ENCODE measurements at regions not wholly inside any gene's neighbourhood (a gene's known extent, or its start where the extent isn't known, plus 50 kb on each side); places are given as distances from the start of the nearest gene placed in this dataset.
"Not testable (repeated sequence)": the region's sequence is repeated elsewhere in the genome, so short reads cannot be mapped to it uniquely, and the experiment has no call there.

GRCh38 chr5:99339758-99340157 is 411.0 kb upstream of the CHD1 start:
- CTCF ChIA-PET; H3K27ac ChIP-seq (ENCODE audit: low read depth, low read length); H3K4me3 ChIP-seq (replicated peaks in 1 of 2; ENCODE audit: low read depth in 1 of 2, low read length in 2 of 2); H3K36me3 ChIP-seq (ENCODE audit: control insufficient read depth in 1 of 2, insufficient read depth in 2 of 2, low read length in 2 of 2); H3K4me1 ChIP-seq (ENCODE audit: control insufficient read depth in 1 of 2, insufficient read depth in 2 of 2, low read length in 2 of 2); H3K9me2 ChIP-seq (ENCODE audit: insufficient read depth); H3K9me3 ChIP-seq (ENCODE audit: control insufficient read depth in 1 of 2, insufficient read depth in 1 of 2, low read depth in 1 of 2, low read length in 2 of 2); H3K27me3 ChIP-seq (ENCODE audit: insufficient read depth, low read length); RAD21 ChIA-PET (ENCODE audit: low non-redundant PET in 1 of 2, low total read pairs in 2 of 2, uncharacterized antibody in 2 of 2, unreplicated experiment in 2 of 2); H2AFZ ChIP-seq (ENCODE audit: low read depth, low read length, poor library complexity, severe bottlenecking); intact Hi-C loops (cut with micrococcal nuclease); BruUV-seq (replicated peaks); H3K4me2 ChIP-seq (ENCODE audit: low read length); H3K9ac ChIP-seq (ENCODE audit: low read length); H3K79me2 ChIP-seq (ENCODE audit: insufficient read depth, low read length); H4K20me1 ChIP-seq (ENCODE audit: insufficient read depth); POLR2A ChIA-PET; ATAC-seq; DNase-seq (ENCODE audit: low read depth, low spot score): not testable (repeated sequence)

- CTCF ChIA-PET, result no interaction called here
- intact Hi-C loops (cut with micrococcal nuclease), result no loop called here
- no TSS peak for BruUV-seq (replicated peaks)
- Histone ChIP-seq H3K36me3 (ENCODE audit: control insufficient read depth in 1 of 2, insufficient read depth in 2 of 2, low read length in 2 of 2) (no peaks in the 10 kb centered on the region), H3K4me3 (replicated peaks in 1 of 2; ENCODE audit: low read depth in 1 of 2, low read length in 2 of 2) (no peak overlapping the region), H3K79me2 (ENCODE audit: insufficient read depth, low read length) (no peaks in the 10 kb centered on the region), H3K9me2 (ENCODE audit: insufficient read depth) (no peaks in the 10 kb centered on the region), H3K9me3 (ENCODE audit: control insufficient read depth in 1 of 2, insufficient read depth in 1 of 2, low read depth in 1 of 2, low read length in 2 of 2) (no peaks in the 10 kb centered on the region), H3K4me2 (ENCODE audit: low read length) (no peak overlapping the region), H2AFZ (ENCODE audit: low read depth, low read length, poor library complexity, severe bottlenecking) (no peak overlapping the region), H3K27me3 (ENCODE audit: insufficient read depth, low read length) (no peaks in the 10 kb centered on the region), H3K27ac (ENCODE audit: low read depth, low read length) (no peak overlapping the region), H3K4me1 (ENCODE audit: control insufficient read depth in 1 of 2, insufficient read depth in 2 of 2, low read length in 2 of 2) (no peaks in the 10 kb centered on the region), H4K20me1 (ENCODE audit: insufficient read depth) (no peaks in the 10 kb centered on the region), H3K9ac (ENCODE audit: low read length) (no peak overlapping the region)
- RAD21 ChIA-PET (ENCODE audit: low non-redundant PET in 1 of 2, low total read pairs in 2 of 2, uncharacterized antibody in 2 of 2, unreplicated experiment in 2 of 2), result no interaction called here
- POLR2A ChIA-PET, result no interaction called here
- DNase-seq (ENCODE audit: low read depth, low spot score), result no peak
- no peak for ATAC-seq
- TF ChIP-seq RAD21 (IDR thresholded peaks at IDR 0.05; ENCODE audit: low read depth) (no peak), CBX3 (IDR thresholded peaks at IDR 0.05; ENCODE audit: low read depth) (no peak), MAX (IDR thresholded peaks at IDR 0.05) (no peak), SRF (IDR thresholded peaks at IDR 0.05; ENCODE audit: low read depth) (no peak), EZH2 (IDR thresholded peaks at IDR 0.05) (no peak), ZNF274 (IDR thresholded peaks at IDR 0.05; ENCODE audit: low read depth, low read length) (no peak), TCF7L2 (IDR thresholded peaks at IDR 0.05; ENCODE audit: borderline replicate concordance, extremely low read depth, insufficient read depth, insufficient read length) (no peak), SIN3A (IDR thresholded peaks at IDR 0.05; ENCODE audit: low read depth) (no peak), FOSL1 (IDR thresholded peaks at IDR 0.05; ENCODE audit: low read depth) (no peak), SP1 (IDR thresholded peaks at IDR 0.05; ENCODE audit: low read depth) (no peak)
- TF ChIP-seq, protein P1, sequence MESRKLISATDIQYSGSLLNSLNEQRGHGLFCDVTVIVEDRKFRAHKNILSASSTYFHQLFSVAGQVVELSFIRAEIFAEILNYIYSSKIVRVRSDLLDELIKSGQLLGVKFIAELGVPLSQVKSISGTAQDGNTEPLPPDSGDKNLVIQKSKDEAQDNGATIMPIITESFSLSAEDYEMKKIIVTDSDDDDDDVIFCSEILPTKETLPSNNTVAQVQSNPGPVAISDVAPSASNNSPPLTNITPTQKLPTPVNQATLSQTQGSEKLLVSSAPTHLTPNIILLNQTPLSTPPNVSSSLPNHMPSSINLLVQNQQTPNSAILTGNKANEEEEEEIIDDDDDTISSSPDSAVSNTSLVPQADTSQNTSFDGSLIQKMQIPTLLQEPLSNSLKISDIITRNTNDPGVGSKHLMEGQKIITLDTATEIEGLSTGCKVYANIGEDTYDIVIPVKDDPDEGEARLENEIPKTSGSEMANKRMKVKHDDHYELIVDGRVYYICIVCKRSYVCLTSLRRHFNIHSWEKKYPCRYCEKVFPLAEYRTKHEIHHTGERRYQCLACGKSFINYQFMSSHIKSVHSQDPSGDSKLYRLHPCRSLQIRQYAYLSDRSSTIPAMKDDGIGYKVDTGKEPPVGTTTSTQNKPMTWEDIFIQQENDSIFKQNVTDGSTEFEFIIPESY (IDR thresholded peaks at IDR 0.05; ENCODE audit: extremely low read depth, insufficient replicate concordance, low read length), result no peak
- TF ChIP-seq, protein P2, sequence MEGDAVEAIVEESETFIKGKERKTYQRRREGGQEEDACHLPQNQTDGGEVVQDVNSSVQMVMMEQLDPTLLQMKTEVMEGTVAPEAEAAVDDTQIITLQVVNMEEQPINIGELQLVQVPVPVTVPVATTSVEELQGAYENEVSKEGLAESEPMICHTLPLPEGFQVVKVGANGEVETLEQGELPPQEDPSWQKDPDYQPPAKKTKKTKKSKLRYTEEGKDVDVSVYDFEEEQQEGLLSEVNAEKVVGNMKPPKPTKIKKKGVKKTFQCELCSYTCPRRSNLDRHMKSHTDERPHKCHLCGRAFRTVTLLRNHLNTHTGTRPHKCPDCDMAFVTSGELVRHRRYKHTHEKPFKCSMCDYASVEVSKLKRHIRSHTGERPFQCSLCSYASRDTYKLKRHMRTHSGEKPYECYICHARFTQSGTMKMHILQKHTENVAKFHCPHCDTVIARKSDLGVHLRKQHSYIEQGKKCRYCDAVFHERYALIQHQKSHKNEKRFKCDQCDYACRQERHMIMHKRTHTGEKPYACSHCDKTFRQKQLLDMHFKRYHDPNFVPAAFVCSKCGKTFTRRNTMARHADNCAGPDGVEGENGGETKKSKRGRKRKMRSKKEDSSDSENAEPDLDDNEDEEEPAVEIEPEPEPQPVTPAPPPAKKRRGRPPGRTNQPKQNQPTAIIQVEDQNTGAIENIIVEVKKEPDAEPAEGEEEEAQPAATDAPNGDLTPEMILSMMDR (IDR thresholded peaks at IDR 0.05 in 2 of 3, conservative IDR thresholded peaks at IDR 0.05 in 1 of 3; ENCODE audit: borderline replicate concordance in 1 of 3, insufficient read depth in 1 of 3, low read depth in 2 of 3, low read length in 2 of 3), result no peak
Observed at GRCh38 chr5:99334936-99335335, 406.1 kb upstream of the CHD1 start.
